ENCODE measurements at regions not wholly inside any gene's neighbourhood (a gene's known extent, or its start where the extent isn't known, plus 50 kb on each side); places are given as distances from the start of the nearest gene placed in this dataset.

GRCh38 chr10:108374991-108375390, 1210.5 kb upstream of the SORCS1 start:
- TF ChIP-seq POLR2A (IDR thresholded peaks at IDR 0.05; ENCODE audit: low read depth, low read length) (no peak), POLR2AphosphoS5 (IDR thresholded peaks at IDR 0.05; ENCODE audit: low read depth, low read length) (no peak), PAX5 (IDR thresholded peaks at IDR 0.05; ENCODE audit: insufficient read depth, low read length, severe bottlenecking) (no peak), TAF1 (IDR thresholded peaks at IDR 0.05; ENCODE audit: low read depth, low read length) (no peak), POU2F2 (IDR thresholded peaks at IDR 0.05; ENCODE audit: low read depth, low read length) (no peak)
